ENCODE measurements at regions not wholly inside any gene's neighbourhood (a gene's known extent, or its start where the extent isn't known, plus 50 kb on each side); places are given as distances from the start of the nearest gene placed in this dataset.

DNA sequence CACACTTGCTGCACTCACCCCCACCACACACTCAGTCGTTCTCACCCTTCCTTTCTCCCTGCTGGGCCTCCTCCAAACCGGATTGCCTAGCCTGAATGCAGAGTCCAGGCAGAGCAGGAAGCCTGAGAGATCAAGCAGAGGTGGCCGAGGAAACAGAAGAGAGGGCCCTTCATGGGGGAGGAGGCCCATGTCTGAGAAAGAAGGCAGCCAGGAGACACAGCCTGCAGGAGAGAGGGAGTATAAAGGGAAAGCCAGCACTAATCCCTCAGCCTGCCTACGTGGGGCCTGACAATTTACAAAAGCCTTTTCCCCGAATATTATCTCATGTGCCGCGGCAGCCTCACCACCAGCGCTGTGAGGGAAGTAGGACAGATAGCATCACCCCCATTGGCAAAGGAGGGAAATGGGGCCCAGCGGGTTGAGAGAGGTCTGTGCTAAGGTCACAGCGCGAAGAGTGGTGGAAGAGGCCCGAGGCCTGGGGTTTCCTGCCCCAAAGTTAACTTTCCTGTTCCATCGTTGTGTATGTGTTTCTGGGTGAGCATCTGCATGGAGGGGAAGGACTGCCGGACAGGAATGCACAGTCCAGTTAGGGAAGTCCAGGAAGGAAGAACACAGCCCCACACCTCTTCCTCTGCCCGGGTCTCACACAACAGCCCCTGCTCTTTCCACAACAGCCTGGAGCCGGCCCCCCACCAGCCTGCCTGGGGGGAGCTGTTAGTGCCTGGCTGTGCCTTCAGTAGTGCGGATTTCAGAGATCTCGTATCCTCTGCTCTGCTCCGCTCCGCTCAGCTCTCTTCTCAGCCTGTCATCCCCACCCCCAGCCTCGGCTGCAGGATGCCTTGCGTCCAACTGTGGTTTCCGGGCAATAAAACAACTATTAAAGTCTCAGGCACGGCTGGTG lies 50.9 kb upstream of the BCOR start:
- TF ChIP-seq, protein P1, sequence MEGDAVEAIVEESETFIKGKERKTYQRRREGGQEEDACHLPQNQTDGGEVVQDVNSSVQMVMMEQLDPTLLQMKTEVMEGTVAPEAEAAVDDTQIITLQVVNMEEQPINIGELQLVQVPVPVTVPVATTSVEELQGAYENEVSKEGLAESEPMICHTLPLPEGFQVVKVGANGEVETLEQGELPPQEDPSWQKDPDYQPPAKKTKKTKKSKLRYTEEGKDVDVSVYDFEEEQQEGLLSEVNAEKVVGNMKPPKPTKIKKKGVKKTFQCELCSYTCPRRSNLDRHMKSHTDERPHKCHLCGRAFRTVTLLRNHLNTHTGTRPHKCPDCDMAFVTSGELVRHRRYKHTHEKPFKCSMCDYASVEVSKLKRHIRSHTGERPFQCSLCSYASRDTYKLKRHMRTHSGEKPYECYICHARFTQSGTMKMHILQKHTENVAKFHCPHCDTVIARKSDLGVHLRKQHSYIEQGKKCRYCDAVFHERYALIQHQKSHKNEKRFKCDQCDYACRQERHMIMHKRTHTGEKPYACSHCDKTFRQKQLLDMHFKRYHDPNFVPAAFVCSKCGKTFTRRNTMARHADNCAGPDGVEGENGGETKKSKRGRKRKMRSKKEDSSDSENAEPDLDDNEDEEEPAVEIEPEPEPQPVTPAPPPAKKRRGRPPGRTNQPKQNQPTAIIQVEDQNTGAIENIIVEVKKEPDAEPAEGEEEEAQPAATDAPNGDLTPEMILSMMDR (conservative IDR thresholded peaks at IDR 0.05) = no peak
- no peak for TF ChIP-seq EZH2 (IDR thresholded peaks at IDR 0.05; ENCODE audit: low read depth)

All from PC-9 (cell line).